HEK293T (cell line): ENCODE measurements at regions not wholly inside any gene's neighbourhood (a gene's known extent, or its start where the extent isn't known, plus 50 kb on each side); places are given as distances from the start of the nearest gene placed in this dataset.

Experiments used
- BHLHE40 ChIP-seq: fragments of 450-650 bp; IDR thresholded peaks from 2 replicates; pipeline ENCODE4 v1.6.1; 2016; ENCODE audit warnings: mild to moderate bottlenecking, moderate library complexity, borderline replicate concordance
- CTBP1 ChIP-seq: fragments of 450-650 bp; IDR thresholded peaks from 2 replicates; pipeline ENCODE4 v1.6.1; 2016; ENCODE audit warnings: borderline replicate concordance
- FOXM1 ChIP-seq: fragments of 450-650 bp; IDR thresholded peaks from 2 replicates; pipeline ENCODE4 v1.6.1; 2017; ENCODE audit warnings: mild to moderate bottlenecking, borderline replicate concordance
- HDGF ChIP-seq: fragments of 450-650 bp; IDR thresholded peaks from 2 replicates; pipeline ENCODE4 v1.6.1; 2017; ENCODE audit warnings: antibody characterized with exemption, borderline replicate concordance
- L3MBTL2 ChIP-seq: fragments of 450-650 bp; conservative IDR thresholded peaks from 2 replicates; pipeline ENCODE4 v1.6.1; 2016; ENCODE audit warnings: mild to moderate bottlenecking
- NFRKB ChIP-seq: fragments of 450-650 bp; IDR thresholded peaks from 2 replicates; pipeline ENCODE4 v1.6.1; 2016; ENCODE audit warnings: mild to moderate bottlenecking, moderate library complexity
- SP1 ChIP-seq: fragments of 450-650 bp; IDR thresholded peaks from 2 replicates; pipeline ENCODE4 v1.6.1; 2017
- SUZ12 ChIP-seq: fragments of 450-650 bp; IDR thresholded peaks from 2 replicates; pipeline ENCODE4 v1.6.1; 2016; ENCODE audit warnings: mild to moderate bottlenecking

- TF ChIP-seq BHLHE40 (no peak), FOXM1 (no peak), SP1 (no peak), NFRKB (no peak), SUZ12 (no peak), L3MBTL2 (no peak), CTBP1 (no peak), HDGF (no peak)
These were observed 101.2 kb upstream of the KLF6 start for GRCh38 chr10:3886191-3886590.
